ENCODE measurements at regions not wholly inside any gene's neighbourhood (a gene's known extent, or its start where the extent isn't known, plus 50 kb on each side); places are given as distances from the start of the nearest gene placed in this dataset.

DNA sequence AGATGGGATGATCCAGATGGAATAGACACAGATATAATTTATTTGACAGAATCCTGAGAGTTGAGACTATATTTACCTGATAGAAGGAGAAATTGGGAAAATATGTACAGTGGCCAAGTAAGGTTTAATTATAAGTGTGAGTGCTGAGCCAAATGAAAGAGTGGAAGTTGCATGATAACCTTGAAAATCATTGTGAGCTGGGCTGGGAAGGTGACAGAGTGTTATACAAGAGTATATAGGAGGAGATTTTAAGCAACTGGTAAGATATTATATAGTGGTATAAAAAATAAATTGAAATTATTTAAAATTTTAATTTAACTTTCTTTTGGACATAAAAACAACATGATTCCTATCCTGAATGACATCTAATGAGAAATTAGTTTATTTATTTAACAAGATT lies 340.8 kb downstream of the NUP35 start:
- TF ChIP-seq POLR2AphosphoS5 (IDR thresholded peaks at IDR 0.05): no peak
- TF ChIP-seq EP300 (IDR thresholded peaks at IDR 0.05): no peak
- TF ChIP-seq, protein P1, sequence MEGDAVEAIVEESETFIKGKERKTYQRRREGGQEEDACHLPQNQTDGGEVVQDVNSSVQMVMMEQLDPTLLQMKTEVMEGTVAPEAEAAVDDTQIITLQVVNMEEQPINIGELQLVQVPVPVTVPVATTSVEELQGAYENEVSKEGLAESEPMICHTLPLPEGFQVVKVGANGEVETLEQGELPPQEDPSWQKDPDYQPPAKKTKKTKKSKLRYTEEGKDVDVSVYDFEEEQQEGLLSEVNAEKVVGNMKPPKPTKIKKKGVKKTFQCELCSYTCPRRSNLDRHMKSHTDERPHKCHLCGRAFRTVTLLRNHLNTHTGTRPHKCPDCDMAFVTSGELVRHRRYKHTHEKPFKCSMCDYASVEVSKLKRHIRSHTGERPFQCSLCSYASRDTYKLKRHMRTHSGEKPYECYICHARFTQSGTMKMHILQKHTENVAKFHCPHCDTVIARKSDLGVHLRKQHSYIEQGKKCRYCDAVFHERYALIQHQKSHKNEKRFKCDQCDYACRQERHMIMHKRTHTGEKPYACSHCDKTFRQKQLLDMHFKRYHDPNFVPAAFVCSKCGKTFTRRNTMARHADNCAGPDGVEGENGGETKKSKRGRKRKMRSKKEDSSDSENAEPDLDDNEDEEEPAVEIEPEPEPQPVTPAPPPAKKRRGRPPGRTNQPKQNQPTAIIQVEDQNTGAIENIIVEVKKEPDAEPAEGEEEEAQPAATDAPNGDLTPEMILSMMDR (IDR thresholded peaks at IDR 0.05): no peak
- TF ChIP-seq POLR2A (IDR thresholded peaks at IDR 0.05): no peak

Data from suprapubic skin (tissue), 4 donors.